CD4-positive, CD25-positive, alpha-beta regulatory T cell (primary cell): ENCODE measurements at regions not wholly inside any gene's neighbourhood (a gene's known extent, or its start where the extent isn't known, plus 50 kb on each side); places are given as distances from the start of the nearest gene placed in this dataset.

Source experiments
- ATAC-seq, 2 donors: fragments of 150-1000 bp; cut with Tn5 transposase; one replicate each; pipeline ENCODE4 v1.10.0; 2021; ENCODE audit warnings: low read depth in 2 of 2, moderate number of reproducible peaks in 2 of 2, moderate library complexity in 1 of 2
- DNase-seq, 3 donors: peaks; one replicate each; pipeline versions ENCODE4 v3.0.0 to v3.0.0-alpha.2; 2012 to 2022; ENCODE audit warnings: mixed read lengths in 1 of 3
- H3K27ac ChIP-seq: one replicate; pipeline ENCODE4 v1.7.0; 2013; ENCODE audit warnings: mild to moderate bottlenecking, low read length; ENCODE audit not compliant: insufficient read depth, poor library complexity, severe bottlenecking
- H3K27me3 ChIP-seq: one replicate; pipeline ENCODE4 v1.7.0; 2013; ENCODE audit warnings: low read length; ENCODE audit not compliant: control insufficient read depth, insufficient read depth
- H3K36me3 ChIP-seq: one replicate; pipeline ENCODE4 v1.7.0; 2013; ENCODE audit warnings: mild to moderate bottlenecking, low read length, moderate library complexity; ENCODE audit not compliant: control insufficient read depth, insufficient read depth
- H3K4me1 ChIP-seq: 2 replicates; pipeline ENCODE4 v1.7.0; 2013; ENCODE audit warnings: mild to moderate bottlenecking, low read length; ENCODE audit not compliant: insufficient read depth, control insufficient read depth, poor library complexity, severe bottlenecking
- H3K4me3 ChIP-seq: one replicate; pipeline ENCODE4 v1.7.0; 2013; ENCODE audit warnings: low read depth, mild to moderate bottlenecking, low read length, moderate library complexity
- H3K9me3 ChIP-seq, 2 experiments: 1 replicate in 1 of 2; 2 replicates in 1 of 2; pipeline ENCODE4 v1.7.0; 2013; ENCODE audit warnings: low read length in 2 of 2, mild to moderate bottlenecking in 1 of 2, moderate library complexity in 1 of 2; ENCODE audit not compliant: control insufficient read depth in 2 of 2
- H3K27ac Mint-ChIP-seq, 3 donors: one replicate each; pipeline ENCODE4 v1.8.0; 2020 to 2022; ENCODE audit warnings: mild to moderate bottlenecking in 3 of 3, mixed read lengths in 3 of 3, moderate library complexity in 2 of 3
- H3K27me3 Mint-ChIP-seq: one replicate; pipeline ENCODE4 v1.8.0; 2022; ENCODE audit warnings: mild to moderate bottlenecking, mixed read lengths
- H3K36me3 Mint-ChIP-seq: one replicate; pipeline ENCODE4 v1.8.0; 2020; ENCODE audit warnings: mixed read lengths
- H3K4me1 Mint-ChIP-seq, 4 donors: one replicate each; pipeline ENCODE4 v1.8.0; 2020 to 2022; ENCODE audit warnings: mixed read lengths in 4 of 4, mild to moderate bottlenecking in 1 of 4
- H3K4me3 Mint-ChIP-seq, 4 donors: one replicate each; pipeline ENCODE4 v1.8.0; 2020 to 2022; ENCODE audit warnings: mild to moderate bottlenecking in 4 of 4, mixed read lengths in 4 of 4, moderate library complexity in 3 of 4
- H3K9me3 Mint-ChIP-seq, 7 donors: one replicate each; pipeline ENCODE4 v1.8.0; 2020 to 2022; ENCODE audit warnings: mixed read lengths in 7 of 7, mild to moderate bottlenecking in 3 of 7, moderate library complexity in 2 of 7

DNA sequence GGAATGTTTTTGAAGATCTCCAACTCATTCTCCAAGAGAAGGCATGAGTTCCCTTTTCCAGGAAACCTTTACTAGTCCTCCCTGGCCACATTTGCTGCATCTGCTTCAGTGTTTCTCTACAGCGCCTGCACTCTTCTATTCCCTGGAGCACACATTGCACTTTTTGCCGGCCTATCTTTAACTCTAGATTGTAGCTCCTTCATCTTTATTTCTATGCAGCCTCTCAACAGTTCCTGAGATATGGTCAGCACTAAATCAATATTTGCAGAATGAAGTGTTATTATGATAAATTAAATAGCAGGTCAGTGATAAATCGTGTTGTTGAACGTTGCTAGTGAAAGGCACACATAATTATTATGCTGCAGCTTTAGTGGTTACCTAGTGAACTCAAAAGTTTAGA, 88.3 kb downstream of the VCX3A start:
- Histone ChIP-seq H3K4me3 (no peak overlapping the region), H3K27me3 (no peaks in the 10 kb centered on the region), H3K4me1 (no peaks in the 10 kb centered on the region), H3K9me3 (peaks cover 0 to 4% of the 10 kb centered on the region in 2 experiments), H3K27ac (no peak overlapping the region), H3K36me3 (no peaks in the 10 kb centered on the region)
- ATAC-seq (no peak), DNase-seq (no peak)
- no peaks in the 10 kb centered on the region for H3K4me1 Mint-ChIP-seq
- H3K4me3 Mint-ChIP-seq = no peak overlapping the region
- H3K27ac Mint-ChIP-seq = no peak overlapping the region
- no peaks in the 10 kb centered on the region for H3K36me3 Mint-ChIP-seq
- H3K9me3 Mint-ChIP-seq = peaks cover 0 to 8% (median 5%) of the 10 kb centered on the region in 7 donors
- no peaks in the 10 kb centered on the region for H3K27me3 Mint-ChIP-seq

DNA sequence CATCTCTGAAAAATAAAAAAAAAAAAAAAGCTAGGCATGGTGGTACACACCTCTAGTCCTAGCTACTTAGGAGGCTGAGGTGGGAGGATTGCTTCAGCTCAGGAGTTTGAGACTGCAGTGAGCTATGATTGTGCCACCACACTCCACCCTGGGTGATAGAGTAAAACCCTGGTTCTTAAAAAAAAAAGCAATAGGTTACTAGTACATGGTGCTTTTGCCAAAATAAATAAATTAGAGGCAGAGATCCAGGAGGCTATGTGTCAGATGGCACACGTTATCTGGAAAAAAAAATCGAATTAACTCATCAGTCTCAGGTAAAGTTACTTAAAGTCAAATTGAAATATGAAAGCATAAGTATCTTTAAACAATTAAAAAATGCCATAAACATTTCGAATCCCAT, 94.3 kb downstream of the VCX3A start:
- no peak overlapping the region for H3K27ac Mint-ChIP-seq
- ATAC-seq (no peak), DNase-seq (no peak)
- H3K9me3 ChIP-seq = no peaks in the 10 kb centered on the region
- no peak overlapping the region for H3K27ac ChIP-seq
- no peaks in the 10 kb centered on the region for H3K36me3 Mint-ChIP-seq
- no peaks in the 10 kb centered on the region for H3K27me3 Mint-ChIP-seq
- no peaks in the 10 kb centered on the region for H3K4me1 Mint-ChIP-seq
- H3K4me1 ChIP-seq = no peaks in the 10 kb centered on the region
- H3K4me3 Mint-ChIP-seq = no peak overlapping the region
- H3K9me3 Mint-ChIP-seq = peaks cover 1 to 14% (median 5%) of the 10 kb centered on the region in 7 donors
- no peak overlapping the region for H3K4me3 ChIP-seq
- no peaks in the 10 kb centered on the region for H3K27me3 ChIP-seq
- no peaks in the 10 kb centered on the region for H3K36me3 ChIP-seq

DNA sequence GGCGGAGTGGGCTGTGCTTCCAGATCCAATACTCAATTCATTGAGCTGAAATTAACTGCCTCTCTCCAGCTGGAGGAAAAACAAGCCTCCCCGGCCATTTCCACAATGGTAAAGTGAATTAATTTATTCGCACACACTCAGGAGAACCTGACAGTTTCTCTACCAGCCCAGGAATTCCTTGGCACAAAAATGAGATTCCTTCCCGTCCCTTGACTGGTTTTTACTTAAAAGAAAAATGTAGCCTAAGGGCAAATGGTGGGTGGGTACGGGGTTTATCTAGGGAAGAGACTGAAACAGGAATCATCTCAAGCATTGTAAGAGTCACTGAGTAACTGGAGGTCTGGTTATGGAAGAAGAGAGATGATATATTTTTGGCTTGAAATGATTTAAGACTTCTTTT, 102.7 kb downstream of the VCX3A start:
- no peaks in the 10 kb centered on the region for H3K27me3 ChIP-seq
- no peak overlapping the region for H3K27ac Mint-ChIP-seq
- no peaks in the 10 kb centered on the region for H3K36me3 ChIP-seq
- no peaks in the 10 kb centered on the region for H3K27me3 Mint-ChIP-seq
- no peaks in the 10 kb centered on the region for H3K4me1 ChIP-seq
- H3K4me3 Mint-ChIP-seq = no peak overlapping the region
- H3K27ac ChIP-seq = no peak overlapping the region
- no peaks in the 10 kb centered on the region for H3K9me3 ChIP-seq
- H3K36me3 Mint-ChIP-seq = no peaks in the 10 kb centered on the region
- no peak overlapping the region for H3K4me3 ChIP-seq
- H3K9me3 Mint-ChIP-seq = peaks cover 0 to 13% (median 1%) of the 10 kb centered on the region in 7 donors
- no peak for ATAC-seq
- no peak for DNase-seq
- H3K4me1 Mint-ChIP-seq = no peaks in the 10 kb centered on the region

DNA sequence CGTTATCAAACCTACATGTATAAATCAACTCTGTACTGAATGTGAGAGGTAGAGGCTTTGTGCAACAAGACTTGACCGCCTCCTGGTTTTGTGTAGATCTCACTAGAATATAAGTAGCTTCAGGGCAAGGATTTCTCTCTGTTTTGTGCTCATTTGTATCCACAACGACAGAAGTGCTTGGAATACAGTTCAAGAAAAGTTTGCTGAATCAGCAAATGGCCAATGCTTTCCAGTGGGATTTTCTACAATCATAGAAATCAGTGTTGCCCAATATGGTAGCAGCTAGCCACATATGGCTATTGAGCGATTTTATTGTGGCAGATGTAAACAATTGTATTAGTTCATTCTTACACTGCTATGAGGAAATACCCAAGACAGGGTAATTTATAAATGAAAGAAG, 127.4 kb downstream of the VCX3A start:
- Histone ChIP-seq H3K36me3 (no peaks in the 10 kb centered on the region), H3K4me1 (no peaks in the 10 kb centered on the region), H3K27ac (no peak overlapping the region), H3K4me3 (no peak overlapping the region), H3K9me3 (no peaks in the 10 kb centered on the region), H3K27me3 (no peaks in the 10 kb centered on the region)
- Mint-ChIP-seq H3K4me1 (no peaks in the 10 kb centered on the region), H3K27me3 (no peaks in the 10 kb centered on the region), H3K4me3 (no peak overlapping the region), H3K36me3 (no peaks in the 10 kb centered on the region), H3K9me3 (peaks cover 0 to 3% (median 0%) of the 10 kb centered on the region in 7 donors), H3K27ac (no peak overlapping the region)
- no peak for ATAC-seq
- no peak for DNase-seq

DNA sequence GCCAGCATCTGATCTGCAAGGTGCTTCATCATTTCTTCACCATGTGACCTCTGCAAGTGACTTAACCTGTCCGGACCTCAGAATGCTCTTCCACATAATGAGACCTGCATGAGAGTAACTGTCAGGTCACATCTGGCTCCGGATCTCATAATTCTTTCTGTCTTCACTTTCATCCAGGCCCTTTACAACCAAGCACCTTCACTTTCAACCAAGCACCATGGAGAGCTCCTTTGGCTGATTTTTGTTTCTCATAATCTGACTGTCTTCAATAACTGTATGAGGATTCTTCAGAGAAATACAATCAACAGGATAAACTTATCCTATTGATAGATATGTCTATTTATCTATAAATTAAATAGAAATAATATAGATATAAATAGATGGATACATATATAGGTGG, 148.1 kb downstream of the VCX3A start:
- peaks cover 0 to 16% (median 0%) of the 10 kb centered on the region in 7 donors for H3K9me3 Mint-ChIP-seq
- H3K27me3 ChIP-seq = no peaks in the 10 kb centered on the region
- no peaks in the 10 kb centered on the region for H3K36me3 Mint-ChIP-seq
- H3K27ac ChIP-seq = no peak overlapping the region
- H3K4me1 Mint-ChIP-seq = no peaks in the 10 kb centered on the region
- no peaks in the 10 kb centered on the region for H3K27me3 Mint-ChIP-seq
- no peak overlapping the region for H3K4me3 Mint-ChIP-seq
- DNase-seq = no peak
- H3K36me3 ChIP-seq = no peaks in the 10 kb centered on the region
- no peak for ATAC-seq
- no peaks in the 10 kb centered on the region for H3K9me3 ChIP-seq
- no peak overlapping the region for H3K27ac Mint-ChIP-seq
- no peak overlapping the region for H3K4me3 ChIP-seq
- H3K4me1 ChIP-seq = no peaks in the 10 kb centered on the region

DNA sequence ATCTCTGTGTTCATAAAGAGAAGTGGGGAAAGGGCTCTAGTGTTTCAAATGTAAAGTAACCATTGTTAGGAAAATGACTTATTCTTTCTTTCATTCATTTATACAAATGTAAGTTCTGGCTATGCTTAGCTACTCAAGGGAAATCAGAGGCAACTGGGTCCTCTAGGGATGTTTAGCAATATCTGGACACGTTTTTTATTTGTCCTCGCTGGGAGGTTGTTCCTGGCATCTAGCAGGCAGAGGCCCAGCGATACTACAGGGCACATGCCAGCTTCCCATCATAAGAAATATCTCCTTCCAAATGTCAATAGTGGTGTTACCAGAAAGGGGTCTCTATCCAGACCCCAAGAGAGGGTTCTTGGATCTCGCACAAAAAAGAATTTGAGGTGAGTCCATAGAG, 150.0 kb downstream of the VCX3A start:
- H3K27ac Mint-ChIP-seq = no peak overlapping the region

DNA sequence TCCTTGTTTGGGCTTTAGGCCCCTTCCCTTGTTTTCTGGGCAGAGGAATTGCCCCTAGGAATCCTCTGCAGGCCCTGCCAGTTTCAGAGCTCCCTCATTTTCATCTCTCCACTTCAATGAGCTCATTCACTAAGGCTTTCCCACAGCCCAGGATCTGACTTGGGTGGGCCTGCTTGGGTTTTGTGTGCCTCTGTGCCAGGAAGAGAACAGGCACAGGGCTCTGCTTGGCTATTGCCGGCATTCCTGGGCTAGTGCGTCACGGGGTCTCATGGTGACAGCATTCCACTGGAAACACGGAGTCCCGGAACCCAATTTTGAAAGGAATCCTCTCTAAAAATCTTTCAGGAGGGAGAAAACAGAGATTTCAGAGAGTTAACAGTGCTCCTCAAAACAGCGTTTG, 150.5 kb downstream of the VCX3A start:
- H3K9me3 Mint-ChIP-seq = peaks cover 0 to 14% (median 5%) of the 10 kb centered on the region in 7 donors
- no peaks in the 10 kb centered on the region for H3K4me1 ChIP-seq
- H3K4me1 Mint-ChIP-seq = no peaks in the 10 kb centered on the region
- H3K27me3 ChIP-seq = no peaks in the 10 kb centered on the region
- no peak overlapping the region for H3K27ac ChIP-seq
- no peaks in the 10 kb centered on the region for H3K36me3 Mint-ChIP-seq
- H3K27ac Mint-ChIP-seq = no peak overlapping the region
- no peak overlapping the region for H3K4me3 Mint-ChIP-seq
- H3K27me3 Mint-ChIP-seq = no peaks in the 10 kb centered on the region
- H3K9me3 ChIP-seq = peaks cover 0 to 2% of the 10 kb centered on the region in 2 experiments
- DNase-seq (no peak), ATAC-seq (no peak)
- H3K4me3 ChIP-seq = no peak overlapping the region
- no peaks in the 10 kb centered on the region for H3K36me3 ChIP-seq

More for the DNA sequence above, 150.0 kb downstream of the VCX3A start:
- ATAC-seq = no peak
- Mint-ChIP-seq H3K4me3 (no peak overlapping the region), H3K27me3 (no peaks in the 10 kb centered on the region), H3K4me1 (no peaks in the 10 kb centered on the region), H3K36me3 (no peaks in the 10 kb centered on the region), H3K9me3 (peaks cover 0 to 14% (median 5%) of the 10 kb centered on the region in 7 donors)
- no peaks in the 10 kb centered on the region for H3K4me1 ChIP-seq
- no peak overlapping the region for H3K4me3 ChIP-seq
- no peaks in the 10 kb centered on the region for H3K27me3 ChIP-seq
- peaks cover 0 to 2% of the 10 kb centered on the region in 2 experiments for H3K9me3 ChIP-seq
- no peaks in the 10 kb centered on the region for H3K36me3 ChIP-seq
- DNase-seq = no peak
- no peak overlapping the region for H3K27ac ChIP-seq

DNA sequence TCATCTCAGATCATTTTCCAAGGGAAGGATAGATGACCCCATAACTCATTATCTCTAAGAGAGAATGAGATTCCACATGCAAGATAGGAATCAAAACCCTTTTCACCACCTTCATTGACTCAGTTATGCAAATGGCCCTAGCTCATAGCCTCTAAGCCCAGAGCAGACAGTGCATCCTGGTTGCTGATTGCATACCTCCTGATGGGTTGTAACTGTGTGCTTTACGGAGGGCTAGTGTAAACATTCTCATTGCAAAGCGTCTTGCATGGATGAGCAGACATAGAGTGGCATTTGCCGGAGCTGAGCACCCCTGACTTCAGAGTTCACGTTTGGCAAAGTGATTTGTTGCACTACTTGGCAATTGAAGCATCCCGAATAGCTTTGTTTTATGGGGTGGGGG, 151.0 kb downstream of the VCX3A start:
- Histone ChIP-seq H3K4me1 (no peaks in the 10 kb centered on the region), H3K27ac (no peak overlapping the region), H3K27me3 (no peaks in the 10 kb centered on the region), H3K36me3 (no peaks in the 10 kb centered on the region), H3K4me3 (no peak overlapping the region), H3K9me3 (peaks cover 0 to 2% of the 10 kb centered on the region in 2 experiments)
- Mint-ChIP-seq H3K36me3 (no peaks in the 10 kb centered on the region), H3K9me3 (peaks cover 0 to 11% (median 4%) of the 10 kb centered on the region in 7 donors), H3K4me1 (no peaks in the 10 kb centered on the region), H3K27me3 (no peaks in the 10 kb centered on the region), H3K4me3 (no peak overlapping the region), H3K27ac (no peak overlapping the region)
- DNase-seq (no peak), ATAC-seq (no peak)
